ENCODE measurements at regions not wholly inside any gene's neighbourhood (a gene's known extent, or its start where the extent isn't known, plus 50 kb on each side); places are given as distances from the start of the nearest gene placed in this dataset.

- no peak for DNase-seq (ENCODE audit: low read depth, low spot score)
- TF ChIP-seq, protein P1, sequence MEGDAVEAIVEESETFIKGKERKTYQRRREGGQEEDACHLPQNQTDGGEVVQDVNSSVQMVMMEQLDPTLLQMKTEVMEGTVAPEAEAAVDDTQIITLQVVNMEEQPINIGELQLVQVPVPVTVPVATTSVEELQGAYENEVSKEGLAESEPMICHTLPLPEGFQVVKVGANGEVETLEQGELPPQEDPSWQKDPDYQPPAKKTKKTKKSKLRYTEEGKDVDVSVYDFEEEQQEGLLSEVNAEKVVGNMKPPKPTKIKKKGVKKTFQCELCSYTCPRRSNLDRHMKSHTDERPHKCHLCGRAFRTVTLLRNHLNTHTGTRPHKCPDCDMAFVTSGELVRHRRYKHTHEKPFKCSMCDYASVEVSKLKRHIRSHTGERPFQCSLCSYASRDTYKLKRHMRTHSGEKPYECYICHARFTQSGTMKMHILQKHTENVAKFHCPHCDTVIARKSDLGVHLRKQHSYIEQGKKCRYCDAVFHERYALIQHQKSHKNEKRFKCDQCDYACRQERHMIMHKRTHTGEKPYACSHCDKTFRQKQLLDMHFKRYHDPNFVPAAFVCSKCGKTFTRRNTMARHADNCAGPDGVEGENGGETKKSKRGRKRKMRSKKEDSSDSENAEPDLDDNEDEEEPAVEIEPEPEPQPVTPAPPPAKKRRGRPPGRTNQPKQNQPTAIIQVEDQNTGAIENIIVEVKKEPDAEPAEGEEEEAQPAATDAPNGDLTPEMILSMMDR (IDR thresholded peaks at IDR 0.05; ENCODE audit: low read depth, low read length): no peak
- POLR2A ChIA-PET: no interaction called here
- H3K27me3 ChIP-seq (ENCODE audit: control insufficient read depth, insufficient read depth, low read length): no peaks in the 10 kb centered on the region
- CTCF ChIA-PET: interaction anchor here (1.1 to 1.5 kb wide), 3 partner anchors 16 to 1389 kb away, joined by 3 read pairs; no protein-coding TSS in a partner anchor
- H3K9me3 ChIP-seq (ENCODE audit: control insufficient read depth, insufficient read depth, low read length): no peaks in the 10 kb centered on the region
- no peak overlapping the region for H3K27ac ChIP-seq (ENCODE audit: low read depth, low read length)
- H3K4me3 ChIP-seq (ENCODE audit: low read depth, low read length): no peak overlapping the region
Measured at GRCh38 chr16:75780669-75781068, 54.4 kb upstream of the CPHXL start.

GRCh38 chr16:75781683-75782343, 55.5 kb upstream of the CPHXL start:
- no peak overlapping the region for H3K4me3 ChIP-seq (ENCODE audit: low read depth, low read length)
- no peak overlapping the region for H3K27ac ChIP-seq (ENCODE audit: low read depth, low read length)
- TF ChIP-seq, protein P1 (IDR thresholded peaks at IDR 0.05; ENCODE audit: low read depth, low read length): no peak
- DNase-seq (ENCODE audit: low read depth, low spot score): no peak
- H3K27me3 ChIP-seq (ENCODE audit: control insufficient read depth, insufficient read depth, low read length): no peaks in the 10 kb centered on the region
- POLR2A ChIA-PET: no interaction called here
- H3K9me3 ChIP-seq (ENCODE audit: control insufficient read depth, insufficient read depth, low read length): no peaks in the 10 kb centered on the region
- CTCF ChIA-PET: interaction anchor here (1.4 to 1.5 kb wide), 2 partner anchors 20 to 1388 kb away, joined by 3 read pairs; no protein-coding TSS in a partner anchor

- H3K9me3 ChIP-seq (ENCODE audit: control insufficient read depth, insufficient read depth, low read length): no peaks in the 10 kb centered on the region
- POLR2A ChIA-PET: no interaction called here
- TF ChIP-seq, protein P1 (IDR thresholded peaks at IDR 0.05; ENCODE audit: low read depth, low read length): no peak
- no peak for DNase-seq (ENCODE audit: low read depth, low spot score)
- no peak overlapping the region for H3K4me3 ChIP-seq (ENCODE audit: low read depth, low read length)
- CTCF ChIA-PET: interaction anchor here (0.8 to 2.6 kb wide), 5 partner anchors 9 to 1384 kb away, joined by 3 to 20 read pairs (median 8); no protein-coding TSS in a partner anchor
- no peak overlapping the region for H3K27ac ChIP-seq (ENCODE audit: low read depth, low read length)
- no peaks in the 10 kb centered on the region for H3K27me3 ChIP-seq (ENCODE audit: control insufficient read depth, insufficient read depth, low read length)
Measured at GRCh38 chr16:75787440-75787839, 61.1 kb upstream of the CPHXL start.

DNA sequence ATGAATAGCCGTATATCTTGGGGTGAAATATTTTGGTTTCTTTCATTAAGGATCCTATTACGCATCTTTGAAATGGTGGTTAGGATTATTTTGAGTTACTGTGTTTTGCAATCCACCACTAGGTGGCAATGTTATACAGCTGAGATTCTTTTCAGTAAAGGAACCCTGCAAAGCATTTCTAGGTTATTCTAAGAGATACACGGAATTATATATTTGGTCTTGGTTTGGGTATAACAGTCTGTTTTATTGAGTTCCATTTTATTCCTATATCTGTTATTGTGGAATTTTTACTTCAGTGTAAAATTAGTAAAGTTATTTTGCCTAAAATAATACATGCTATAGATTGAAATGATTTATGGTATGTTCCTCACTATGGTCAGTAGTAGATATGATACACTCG, 62.9 kb upstream of the CPHXL start:
- no peaks in the 10 kb centered on the region for H3K27me3 ChIP-seq (ENCODE audit: control insufficient read depth, insufficient read depth, low read length)
- no peak overlapping the region for H3K27ac ChIP-seq (ENCODE audit: low read depth, low read length)
- POLR2A ChIA-PET: no interaction called here
- CTCF ChIA-PET: interaction anchor here (0.6 to 1.4 kb wide), 3 partner anchors 43 to 1383 kb away, joined by 3 to 5 read pairs (median 3); no protein-coding TSS in a partner anchor
- H3K9me3 ChIP-seq (ENCODE audit: control insufficient read depth, insufficient read depth, low read length): no peaks in the 10 kb centered on the region
- peak; percentile 4 for DNase-seq (ENCODE audit: low read depth, low spot score)
- TF ChIP-seq, protein P1 (IDR thresholded peaks at IDR 0.05; ENCODE audit: low read depth, low read length): peak; percentile 87
- no peak overlapping the region for H3K4me3 ChIP-seq (ENCODE audit: low read depth, low read length)

DNA sequence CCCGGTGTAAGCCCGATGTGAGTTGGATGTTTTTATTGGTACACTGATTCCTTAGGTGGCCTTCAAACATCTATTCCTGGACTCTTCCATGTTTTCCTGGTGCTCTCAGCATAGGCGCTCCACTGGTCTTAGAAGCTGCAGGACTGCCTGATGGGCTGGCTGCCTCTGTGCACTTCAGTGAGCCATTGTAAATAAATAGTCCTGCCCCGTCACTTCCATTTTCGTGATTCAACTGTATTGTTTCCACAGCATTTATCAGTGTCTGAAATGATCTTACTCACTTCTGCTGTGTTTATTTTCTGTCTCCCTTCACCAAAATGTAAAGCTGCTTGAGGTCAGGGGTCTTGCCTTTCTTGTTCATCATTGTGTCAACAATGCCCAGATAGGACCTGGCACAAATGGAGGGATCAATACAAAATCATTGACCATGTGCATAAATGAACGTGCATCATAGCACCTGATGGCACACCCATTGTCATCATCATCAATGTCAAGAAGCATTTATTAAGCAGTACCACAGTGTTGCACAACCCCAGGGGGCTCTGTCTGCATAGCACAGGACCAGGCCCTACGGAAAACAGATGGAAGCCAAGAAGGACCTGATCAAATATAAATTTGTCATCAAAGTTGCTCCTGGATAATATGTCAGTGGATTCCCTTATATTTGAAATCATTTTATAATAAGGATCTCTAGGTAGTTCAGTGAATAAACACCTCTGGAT, 66.6 kb upstream of the CPHXL start:
- H3K4me3 ChIP-seq (ENCODE audit: low read depth, low read length): no peak overlapping the region
- CTCF ChIA-PET: interaction anchor here (1.1 to 2.5 kb wide), 3 partner anchors 8 to 1378 kb away, joined by 3 to 10 read pairs (median 4); no protein-coding TSS in a partner anchor
- no peak overlapping the region for H3K27ac ChIP-seq (ENCODE audit: low read depth, low read length)
- H3K9me3 ChIP-seq (ENCODE audit: control insufficient read depth, insufficient read depth, low read length): no peaks in the 10 kb centered on the region
- no peaks in the 10 kb centered on the region for H3K27me3 ChIP-seq (ENCODE audit: control insufficient read depth, insufficient read depth, low read length)
- POLR2A ChIA-PET: no interaction called here
- TF ChIP-seq, protein P1 (IDR thresholded peaks at IDR 0.05; ENCODE audit: low read depth, low read length): no peak
- DNase-seq (ENCODE audit: low read depth, low spot score): no peak

Measured in AG04450 (cell line).